H1 (cell line): ENCODE measurements at regions not wholly inside any gene's neighbourhood (a gene's known extent, or its start where the extent isn't known, plus 50 kb on each side); places are given as distances from the start of the nearest gene placed in this dataset.

Experiments
- CTCF ChIA-PET: fragments of 300-600 bp; sonication (Branson Sonifier 250); formaldehyde crosslinking; loops from one replicate; lab custom pipeline; 2021; ENCODE audit not compliant: partially characterized antibody; lab: Charles Lee
- POLR2A ChIA-PET: fragments of 300-600 bp; sonication (Branson Sonifier 250); formaldehyde crosslinking; loops from one replicate; lab custom pipeline; 2021; ENCODE audit warnings: inconsistent platforms; ENCODE audit not compliant: partially characterized antibody; lab: Charles Lee
- DNase-seq, 2 experiments: peaks; one replicate each; pipeline versions ENCODE4 v3.0.0 to v3.0.0-alpha.2; 2010 to 2022; ENCODE audit warnings: low spot score in 2 of 2, low read depth in 1 of 2, mixed read lengths in 1 of 2
- FAIRE-seq: peaks from 2 replicates; lab custom pipeline; 2011; peaks lifted over from hg19 to GRCh38; lab: Jason Lieb, UNC
- H2AFZ ChIP-seq: 2 replicates; pipeline ENCODE4 v1.8.1; 2012; ENCODE audit warnings: low read length, inconsistent platforms
- H2AK5ac ChIP-seq: 2 replicates; pipeline ENCODE4 v1.6.1; 2013; ENCODE audit warnings: low read depth, low read length
- H2BK120ac ChIP-seq: replicated peaks from 2 replicates; pipeline ENCODE3; 2013; ENCODE audit warnings: low read depth, low read length, inconsistent platforms
- H2BK12ac ChIP-seq: 2 replicates; pipeline ENCODE4 v1.6.1; 2013; ENCODE audit warnings: low read depth, low read length
- H2BK15ac ChIP-seq: 2 replicates; pipeline ENCODE4 v1.6.1; 2013; ENCODE audit warnings: low read length
- H2BK20ac ChIP-seq: 2 replicates; pipeline ENCODE4 v1.6.1; 2013; ENCODE audit warnings: low read length
- H2BK5ac ChIP-seq: 2 replicates; pipeline ENCODE4 v1.6.1; 2013; ENCODE audit warnings: low read depth, low read length
- H3K14ac ChIP-seq: 2 replicates; pipeline ENCODE4 v1.6.1; 2013; ENCODE audit warnings: inconsistent platforms; ENCODE audit not compliant: insufficient read length
- H3K18ac ChIP-seq: 2 replicates; pipeline ENCODE4 v1.6.1; 2013; ENCODE audit warnings: low read length; ENCODE audit errors: extremely low read depth
- H3K23ac ChIP-seq: 2 replicates; pipeline ENCODE4 v1.6.1; 2013; ENCODE audit warnings: inconsistent platforms; ENCODE audit not compliant: insufficient read length
- H3K23me2 ChIP-seq: 2 replicates; pipeline ENCODE4 v1.6.1; 2013; ENCODE audit warnings: low read depth, low read length
- H3K27ac ChIP-seq: 2 replicates; pipeline ENCODE4 v1.6.1; 2011; ENCODE audit warnings: low read depth, low read length, inconsistent platforms
- H3K27me3 ChIP-seq, 4 experiments: replicated peaks in 1 of 4; 1 replicate in 1 of 4; 2 replicates in 3 of 4; pipeline versions ENCODE4 v1.6.1 to v1.8.1; 2011 to 2013; ENCODE audit warnings: low read length in 3 of 4, mild to moderate bottlenecking in 3 of 4, inconsistent platforms in 2 of 4, mixed read lengths in 2 of 4, moderate library complexity in 1 of 4; ENCODE audit not compliant: control insufficient read depth in 3 of 4, insufficient read depth in 3 of 4; ENCODE audit errors: extremely low read depth in 1 of 4
- H3K36me3 ChIP-seq, 4 experiments: 2 replicates each; pipeline versions ENCODE4 v1.6.1 to v1.8.1; 2011 to 2013; ENCODE audit warnings: mild to moderate bottlenecking in 4 of 4, low read length in 3 of 4, moderate library complexity in 2 of 4, control low read depth in 1 of 4, inconsistent platforms in 1 of 4; ENCODE audit not compliant: insufficient read depth in 4 of 4, control insufficient read depth in 2 of 4
- H3K4ac ChIP-seq: replicated peaks from 2 replicates; pipeline ENCODE3; 2013; ENCODE audit warnings: low read length, low read depth, mixed read lengths, inconsistent platforms; ENCODE audit not compliant: insufficient read length
- H3K4me1 ChIP-seq, 4 experiments: replicated peaks in 1 of 4; 1 replicate in 1 of 4; 2 replicates in 3 of 4; pipeline versions ENCODE4 v1.6.1 to v1.8.1; 2011 to 2013; ENCODE audit warnings: low read length in 3 of 4, inconsistent platforms in 2 of 4, mixed read lengths in 1 of 4; ENCODE audit not compliant: insufficient read depth in 4 of 4, control insufficient read depth in 3 of 4
- H3K4me2 ChIP-seq, 2 experiments: 2 replicates each; pipeline versions ENCODE4 v1.6.1 to v1.8.1; 2011 to 2013; ENCODE audit warnings: low read depth in 2 of 2, low read length in 2 of 2, control low read depth in 1 of 2, inconsistent platforms in 1 of 2, mild to moderate bottlenecking in 1 of 2; ENCODE audit not compliant: insufficient read depth in 1 of 2
- H3K4me3 ChIP-seq, 4 experiments: fragments of 200-600, 300-600 bp in 1 of 4; sonication (generic), shearing (Covaris generic), sonication (Bioruptor Twin) in 1 of 4; 2 replicates each; pipeline versions ENCODE4 v1.5.1 to v1.8.1; 2011 to 2016; ENCODE audit warnings: low read length in 4 of 4, low read depth in 3 of 4, control low read depth in 2 of 4, inconsistent platforms in 2 of 4, mild to moderate bottlenecking in 2 of 4, mixed read lengths in 1 of 4, moderate library complexity in 1 of 4; ENCODE audit not compliant: insufficient read depth in 2 of 4; ENCODE audit errors: extremely low read depth in 1 of 4
- H3K56ac ChIP-seq: replicated peaks from 2 replicates; pipeline ENCODE3; 2013; ENCODE audit warnings: low read depth, mild to moderate bottlenecking, mixed read lengths, low read length, inconsistent platforms; ENCODE audit not compliant: insufficient read length
- H3K79me1 ChIP-seq: 2 replicates; pipeline ENCODE4 v1.6.1; 2013; ENCODE audit warnings: low read depth, low read length, control low read depth
- H3K79me2 ChIP-seq, 2 experiments: 2 replicates each; pipeline versions ENCODE4 v1.6.1 to v1.8.1; 2012 to 2013; ENCODE audit warnings: low read length in 2 of 2, mild to moderate bottlenecking in 2 of 2, inconsistent platforms in 1 of 2; ENCODE audit not compliant: insufficient read depth in 2 of 2, control insufficient read depth in 1 of 2
- H3K9ac ChIP-seq, 4 experiments: replicated peaks in 1 of 4; 1 replicate in 1 of 4; 2 replicates in 3 of 4; pipeline versions ENCODE4 v1.6.1 to v1.8.1; 2011 to 2013; ENCODE audit warnings: low read depth in 3 of 4, low read length in 3 of 4, control low read depth in 2 of 4, mild to moderate bottlenecking in 2 of 4, moderate library complexity in 2 of 4, inconsistent platforms in 1 of 4; ENCODE audit errors: extremely low read depth in 1 of 4
- H3K9me3 ChIP-seq, 2 experiments: 2 replicates each; pipeline versions ENCODE4 v1.6.1 to v1.8.1; 2012 to 2013; ENCODE audit warnings: mild to moderate bottlenecking in 2 of 2, moderate library complexity in 2 of 2, control low read depth in 1 of 2, inconsistent platforms in 1 of 2, low read depth in 1 of 2, low read length in 1 of 2, mixed read lengths in 1 of 2; ENCODE audit not compliant: insufficient read depth in 2 of 2
- H4K20me1 ChIP-seq, 2 experiments: replicated peaks in 1 of 2; 2 replicates each; pipeline versions ENCODE3 to v1.8.1; 2011 to 2013; ENCODE audit warnings: inconsistent platforms in 2 of 2, low read length in 2 of 2, mild to moderate bottlenecking in 1 of 2; ENCODE audit not compliant: insufficient read depth in 2 of 2, control insufficient read depth in 1 of 2
- H4K5ac ChIP-seq: 2 replicates; pipeline ENCODE4 v1.6.1; 2013; ENCODE audit warnings: low read length, low read depth, mixed read lengths, inconsistent platforms; ENCODE audit not compliant: insufficient read length
- H4K8ac ChIP-seq: 2 replicates; pipeline ENCODE4 v1.8.0; 2013; ENCODE audit warnings: mild to moderate bottlenecking, moderate library complexity, low read length, inconsistent platforms; ENCODE audit not compliant: insufficient read depth; ENCODE audit errors: extremely low read depth
- H4K91ac ChIP-seq: replicated peaks from 2 replicates; pipeline ENCODE3; 2013; ENCODE audit warnings: low read length, mixed read lengths, inconsistent platforms; ENCODE audit not compliant: insufficient read length
- BACH1 ChIP-seq: IDR thresholded peaks from 2 replicates; pipeline ENCODE4 v1.6.1; 2012; ENCODE audit warnings: low read length, improper control_type of control experiment
- FOSL1 ChIP-seq: IDR thresholded peaks from 2 replicates; pipeline ENCODE4 v1.6.1; 2011; ENCODE audit warnings: mild to moderate bottlenecking, low read depth, low read length, moderate library complexity; ENCODE audit not compliant: insufficient read depth
- POLR2A ChIP-seq, 2 experiments: IDR thresholded peaks; 1 replicate in 1 of 2; 2 replicates in 1 of 2; pipeline ENCODE4 v1.6.1; 2011; ENCODE audit warnings: low read depth in 2 of 2, low read length in 2 of 2, mild to moderate bottlenecking in 2 of 2; ENCODE audit errors: control extremely low read depth in 1 of 2
- RAD21 ChIP-seq, 2 experiments: IDR thresholded peaks in 1 of 2; conservative IDR thresholded peaks in 1 of 2; 2 replicates each; pipeline ENCODE4 v1.6.1; 2011; ENCODE audit warnings: low read depth in 2 of 2, low read length in 2 of 2, improper control_type of control experiment in 1 of 2, inconsistent platforms in 1 of 2, mild to moderate bottlenecking in 1 of 2, moderate library complexity in 1 of 2
- SIRT6 ChIP-seq: IDR thresholded peaks from one replicate; pipeline ENCODE4 v1.7.1; 2012; ENCODE audit warnings: low read length, inconsistent platforms
- ZNF274 ChIP-seq: IDR thresholded peaks from 2 replicates; pipeline ENCODE4 v1.7.0; 2012; ENCODE audit warnings: low read length, borderline replicate concordance; ENCODE audit errors: extremely low read depth
- WGBS, 2 experiments: shearing (Covaris generic) in 1 of 2; methylation state at CpG; one replicate each; pipeline versions ENCODE4 v1.1.6 to v1.1.7; 2013 to 2015; ENCODE audit warnings: low lambda C conversion rate in 2 of 2, mixed read lengths in 2 of 2, inconsistent platforms in 1 of 2, low coverage in 1 of 2, missing lambda C conversion rate in 1 of 2; ENCODE audit not compliant: insufficient replicate concordance in 2 of 2, insufficient coverage in 1 of 2, insufficient read length in 1 of 2; ENCODE audit errors: extremely low coverage in 1 of 2, missing lambda C conversion rate in 1 of 2; 5-methylcytosine and 5-hydroxymethylcytosine counted together

- Histone ChIP-seq H3K4ac (no peak overlapping the region), H3K14ac (no peak overlapping the region), H3K79me1 (no peaks in the 10 kb centered on the region), H4K91ac (no peak overlapping the region), H2BK120ac (no peak overlapping the region), H2AK5ac (no peak overlapping the region), H2AFZ (no peak overlapping the region), H3K23ac (no peak overlapping the region), H4K20me1 (no peaks in the 10 kb centered on the region), H3K9me3 (no peaks in the 10 kb centered on the region), H3K4me1 (peaks cover 0 to 3% (median 0%) of the 10 kb centered on the region in 4 experiments; a peak in 3 of 7 replicates), H3K27me3 (no peaks in the 10 kb centered on the region), H2BK12ac (no peak overlapping the region), H3K4me2 (no peak overlapping the region), H4K5ac (no peak overlapping the region), H3K56ac (no peak overlapping the region), H2BK15ac (no peak overlapping the region), H4K8ac (no peak overlapping the region), H3K36me3 (no peaks in the 10 kb centered on the region), H3K18ac (no peak overlapping the region), H2BK20ac (no peak overlapping the region), H3K27ac (no peak overlapping the region), H3K4me3 (no peak overlapping the region), H3K23me2 (no peaks in the 10 kb centered on the region), H3K79me2 (no peaks in the 10 kb centered on the region), H2BK5ac (no peak overlapping the region), H3K9ac (no peak overlapping the region)
- DNase-seq (no peak), FAIRE-seq (no peak)
- ChIA-PET POLR2A (no interaction called here), CTCF (no interaction called here)
- 85% methylated on average over 3 of the region's 3 CpGs; no CpG with 5 or more reads in 1 of the 2 experiments for WGBS, 2 experiments
- TF ChIP-seq ZNF274 (no peak), FOSL1 (no peak), POLR2A (IDR thresholded peaks at IDR 0.05; ENCODE audit: control extremely low read depth in 1 of 2, low read depth in 2 of 2, low read length in 2 of 2) (no peak), SIRT6 (no peak), BACH1 (no peak), RAD21 (IDR thresholded peaks at IDR 0.05 in 1 of 2, conservative IDR thresholded peaks at IDR 0.05 in 1 of 2; ENCODE audit: low read depth in 2 of 2, low read length in 2 of 2) (no peak)
These were observed 464.4 kb upstream of the AKR1E2 start for GRCh38 chr10:4361581-4361980.
